ENCODE measurements at regions not wholly inside any gene's neighbourhood (a gene's known extent, or its start where the extent isn't known, plus 50 kb on each side); places are given as distances from the start of the nearest gene placed in this dataset.
"Not testable (repeated sequence)": the region's sequence is repeated elsewhere in the genome, so short reads cannot be mapped to it uniquely, and the experiment has no call there.

- TF ChIP-seq NFXL1 (CRISPR knock-in tag; IDR thresholded peaks at IDR 0.05): no peak
- no peak for TF ChIP-seq NONO (IDR thresholded peaks at IDR 0.05; ENCODE audit: low read depth in 2 of 2, low read length in 1 of 2)
Observed at GRCh38 chr6:120935016-120935415, 399.3 kb downstream of the TBC1D32 start (continued).

GRCh38 chr6:120931520-120932180, 402.6 kb downstream of the TBC1D32 start:
- ATAC-seq; H3K27ac ChIP-seq (ENCODE audit: extremely low read depth, low read depth, low read length); H3K9ac ChIP-seq (ENCODE audit: insufficient read depth in 1 of 2, low read depth in 2 of 2, low read length in 2 of 2); in situ Hi-C loops (cut with MboI); H3K79me2 ChIP-seq (ENCODE audit: control insufficient read depth, insufficient read depth, low read length); intact Hi-C loops (cut with micrococcal nuclease); H2AFZ ChIP-seq (ENCODE audit: low read depth, low read length); H3K27me3 ChIP-seq (ENCODE audit: control insufficient read depth in 2 of 2, insufficient read depth in 2 of 2, low read length in 2 of 2); H3K9me1 ChIP-seq (ENCODE audit: control insufficient read depth, insufficient read depth, low read length); POLR2A ChIA-PET; H3K4me1 ChIP-seq (replicated peaks in 1 of 2; ENCODE audit: control insufficient read depth in 2 of 2, insufficient read depth in 2 of 2, low read length in 2 of 2); H4K20me1 ChIP-seq (replicated peaks; ENCODE audit: control insufficient read depth, insufficient read depth, low read length); H3K4me2 ChIP-seq (ENCODE audit: insufficient read depth, low read length); FAIRE-seq; H3K9me3 ChIP-seq (replicated peaks; ENCODE audit: control insufficient read depth, insufficient read depth, low read depth, low read length); BruUV-seq (replicated peaks); CTCF ChIA-PET (ENCODE audit: low intra/inter-chr PET ratio); H3K36me3 ChIP-seq (ENCODE audit: control insufficient read depth, insufficient read depth, low read length); DNase-seq (ENCODE audit: extremely low read depth in 1 of 4, low spot score in 3 of 4); H3K4me3 ChIP-seq: not testable (repeated sequence)
- 0% methylated on average over 7 of the region's 8 CpGs for whole genome bisulfite sequencing (ENCODE audit: insufficient coverage, low coverage, missing lambda C conversion rate)

GRCh38 chr6:120930500-120930899, 403.8 kb downstream of the TBC1D32 start:
- H3K4me2 ChIP-seq (ENCODE audit: insufficient read depth, low read length); H3K4me3 ChIP-seq; in situ Hi-C loops (cut with MboI); ATAC-seq; H2AFZ ChIP-seq (ENCODE audit: low read depth, low read length); H3K9me3 ChIP-seq (replicated peaks; ENCODE audit: control insufficient read depth, insufficient read depth, low read depth, low read length); CTCF ChIA-PET (ENCODE audit: low intra/inter-chr PET ratio); intact Hi-C loops (cut with micrococcal nuclease); POLR2A ChIA-PET; H3K4me1 ChIP-seq (replicated peaks in 1 of 2; ENCODE audit: control insufficient read depth in 2 of 2, insufficient read depth in 2 of 2, low read length in 2 of 2); FAIRE-seq; H3K9ac ChIP-seq (ENCODE audit: insufficient read depth in 1 of 2, low read depth in 2 of 2, low read length in 2 of 2); DNase-seq (ENCODE audit: extremely low read depth in 1 of 4, low spot score in 3 of 4); H3K36me3 ChIP-seq (ENCODE audit: control insufficient read depth, insufficient read depth, low read length); H3K9me1 ChIP-seq (ENCODE audit: control insufficient read depth, insufficient read depth, low read length); H3K27me3 ChIP-seq (ENCODE audit: control insufficient read depth in 2 of 2, insufficient read depth in 2 of 2, low read length in 2 of 2); H4K20me1 ChIP-seq (replicated peaks; ENCODE audit: control insufficient read depth, insufficient read depth, low read length); H3K79me2 ChIP-seq (ENCODE audit: control insufficient read depth, insufficient read depth, low read length); H3K27ac ChIP-seq (ENCODE audit: extremely low read depth, low read depth, low read length); BruUV-seq (replicated peaks): not testable (repeated sequence)
- 0% methylated on average over 4 of the region's 4 CpGs for WGBS (ENCODE audit: insufficient coverage, low coverage, missing lambda C conversion rate)
